SJSA1 (cell line): ENCODE measurements at regions not wholly inside any gene's neighbourhood (a gene's known extent, or its start where the extent isn't known, plus 50 kb on each side); places are given as distances from the start of the nearest gene placed in this dataset.
A peak's percentile ranks its signal among the peaks of the same experiment; 100 is the strongest.

Source experiments
- DNase-seq, 2 experiments: peaks; one replicate each; pipeline ENCODE4 v3.0.0-alpha.2; 2015 to 2020; ENCODE audit warnings: low spot score in 2 of 2, low read depth in 1 of 2
- H3K27ac ChIP-seq: fragments of 250-450 bp; sonication (Bioruptor Pico); 2 replicates; pipeline ENCODE4 v1.5.1; 2020; ENCODE audit warnings: mild to moderate bottlenecking, moderate library complexity
- H3K27me3 ChIP-seq: fragments of 250-450 bp; sonication (Bioruptor Pico); replicated peaks from 2 replicates; pipeline ENCODE4 v1.5.1; 2020; ENCODE audit warnings: mild to moderate bottlenecking, moderate library complexity
- H3K36me3 ChIP-seq: fragments of 250-450 bp; sonication (Bioruptor Pico); 2 replicates; pipeline ENCODE4 v1.5.1; 2020; ENCODE audit warnings: mild to moderate bottlenecking
- H3K4me1 ChIP-seq: fragments of 250-450 bp; sonication (Bioruptor Pico); replicated peaks from 2 replicates; pipeline ENCODE4 v1.6.1; 2021; ENCODE audit warnings: mild to moderate bottlenecking
- H3K4me3 ChIP-seq: fragments of 250-450 bp; sonication (Bioruptor Pico); 2 replicates; pipeline ENCODE4 v1.5.1; 2020; ENCODE audit warnings: mild to moderate bottlenecking
- H3K9me3 ChIP-seq: fragments of 250-450 bp; sonication (Bioruptor Pico); replicated peaks from 2 replicates; pipeline ENCODE4 v1.5.1; 2020; ENCODE audit warnings: mild to moderate bottlenecking

GRCh38 chr11:112795142-112795815 lies 165.9 kb upstream of the NCAM1 start:
- no peak overlapping the region for H3K4me3 ChIP-seq
- no peaks in the 10 kb centered on the region for H3K9me3 ChIP-seq
- no peak overlapping the region for H3K27ac ChIP-seq
- H3K36me3 ChIP-seq = no peaks in the 10 kb centered on the region
- H3K27me3 ChIP-seq = no peaks in the 10 kb centered on the region
- no peak for DNase-seq
- peaks cover 23% of the 10 kb centered on the region for H3K4me1 ChIP-seq

DNA sequence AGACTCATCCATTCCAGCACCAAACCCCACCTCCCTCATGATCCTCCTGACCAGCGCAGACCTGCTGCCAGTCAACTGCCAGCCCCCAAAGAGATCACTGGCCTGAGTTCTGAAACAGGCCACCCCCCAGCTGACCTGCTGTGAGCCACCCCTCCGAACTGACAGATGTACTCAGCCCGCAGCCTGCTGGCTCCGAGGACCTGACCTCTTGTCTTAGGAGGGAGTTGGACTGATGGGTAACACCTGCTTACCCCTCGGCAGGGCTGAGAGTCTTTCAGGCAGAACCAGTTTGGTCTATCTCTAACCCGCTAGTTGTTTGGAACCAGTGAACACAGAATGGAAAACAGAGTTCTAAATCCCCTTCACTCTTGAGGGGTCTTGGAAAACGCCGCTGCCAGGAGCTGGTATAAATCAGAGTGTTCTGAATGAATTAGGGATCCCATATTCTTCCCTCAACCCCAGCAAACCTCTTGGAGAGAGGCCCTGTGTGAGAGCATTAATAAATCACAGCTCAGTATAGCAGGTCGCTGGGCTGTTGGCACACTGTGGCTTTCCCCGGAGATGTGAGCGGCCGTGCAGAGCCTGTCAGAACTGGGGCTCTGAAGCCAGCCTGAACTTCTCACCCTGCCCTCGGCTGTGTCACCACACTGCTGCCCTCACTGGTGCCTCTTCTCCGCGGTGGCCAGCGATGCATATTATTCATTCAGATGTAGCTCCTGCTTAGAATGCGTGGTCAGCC lies 165.1 kb upstream of the NCAM1 start:
- Histone ChIP-seq H3K27ac (no peak overlapping the region), H3K4me1 (peaks cover 17% of the 10 kb centered on the region), H3K36me3 (no peaks in the 10 kb centered on the region), H3K27me3 (no peaks in the 10 kb centered on the region), H3K4me3 (no peak overlapping the region), H3K9me3 (no peaks in the 10 kb centered on the region)
- peak; percentile 30 to 51 for DNase-seq

DNA sequence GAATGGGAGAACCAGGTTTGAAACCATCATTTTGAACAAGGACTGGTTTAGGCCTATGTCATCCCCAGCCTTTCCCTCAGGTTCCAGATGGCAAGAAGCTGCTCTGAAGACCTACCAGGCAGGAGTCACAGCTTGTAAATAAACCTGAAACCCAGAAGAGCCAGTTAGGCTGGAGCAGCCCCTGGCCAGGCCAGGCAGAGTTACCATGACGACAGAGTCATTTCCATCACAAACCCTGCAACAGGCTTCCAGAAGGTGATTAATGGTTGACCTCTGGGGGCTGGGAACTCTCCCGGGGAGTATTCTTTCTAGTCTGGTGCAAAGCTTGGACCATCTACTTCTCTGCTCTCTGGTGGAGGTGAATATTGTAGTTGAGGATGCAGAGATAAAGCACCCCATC lies 164.1 kb upstream of the NCAM1 start:
- H3K9me3 ChIP-seq = no peaks in the 10 kb centered on the region
- H3K27me3 ChIP-seq = no peaks in the 10 kb centered on the region
- H3K36me3 ChIP-seq = no peaks in the 10 kb centered on the region
- H3K4me1 ChIP-seq = peaks cover 17% of the 10 kb centered on the region
- H3K4me3 ChIP-seq = no peak overlapping the region
- H3K27ac ChIP-seq = no peak overlapping the region
- DNase-seq = no peak

DNA sequence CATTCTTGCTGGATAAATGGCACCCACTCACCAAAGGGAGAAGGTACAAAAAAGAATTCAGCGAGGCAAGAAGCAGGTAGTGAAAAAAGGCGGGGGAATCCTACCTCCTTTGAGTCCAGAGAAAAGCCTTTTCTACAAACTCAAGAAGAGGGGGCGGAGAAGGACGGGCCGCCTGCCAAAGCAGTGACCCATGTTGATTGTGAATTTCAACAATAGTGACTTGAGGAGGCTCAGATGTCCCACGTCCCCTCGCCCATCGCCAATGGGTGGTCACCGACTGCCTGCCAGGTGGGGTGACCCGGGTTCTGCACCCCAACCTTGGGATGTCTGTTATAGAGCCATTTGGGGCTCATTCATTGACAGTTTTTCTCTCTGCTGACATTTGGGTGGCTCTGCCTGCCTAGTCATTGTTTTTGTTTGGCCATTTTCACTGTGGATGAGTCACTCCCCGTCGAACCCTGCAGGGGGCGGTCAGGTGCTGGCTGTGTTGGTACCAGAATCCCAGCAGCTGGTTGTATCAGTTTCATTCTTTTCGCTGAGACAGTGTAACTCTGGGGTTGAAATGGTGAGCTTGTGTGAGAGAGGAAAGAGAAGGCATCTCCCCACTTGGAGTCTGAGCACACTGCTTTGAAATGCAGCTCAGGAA lies 163.4 kb upstream of the NCAM1 start:
- H3K27ac ChIP-seq = no peak overlapping the region
- H3K4me3 ChIP-seq = no peak overlapping the region
- H3K36me3 ChIP-seq = no peaks in the 10 kb centered on the region
- no peaks in the 10 kb centered on the region for H3K27me3 ChIP-seq
- DNase-seq = peak in 1 of 2 experiments; percentile 2
- no peaks in the 10 kb centered on the region for H3K9me3 ChIP-seq
- peaks cover 17% of the 10 kb centered on the region for H3K4me1 ChIP-seq

GRCh38 chr11:112801025-112801816 lies 160.0 kb upstream of the NCAM1 start:
- Histone ChIP-seq H3K4me3 (no peak overlapping the region), H3K4me1 (peaks cover 12% of the 10 kb centered on the region), H3K9me3 (no peaks in the 10 kb centered on the region), H3K36me3 (no peaks in the 10 kb centered on the region), H3K27me3 (no peaks in the 10 kb centered on the region), H3K27ac (no peak overlapping the region)
- DNase-seq = no peak

DNA sequence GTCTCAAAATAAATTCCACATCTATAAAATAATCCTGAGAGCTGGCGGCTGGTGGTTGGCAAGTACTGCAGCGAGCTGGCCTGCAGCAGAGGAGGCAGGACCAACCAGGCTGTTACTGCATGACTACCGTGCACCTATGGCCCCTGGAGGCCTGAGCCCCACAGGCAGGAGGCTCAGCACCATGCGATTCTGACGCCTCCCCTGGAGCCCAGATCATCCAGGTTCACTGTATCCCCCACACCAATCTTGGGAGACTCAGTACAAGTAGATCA lies 159.5 kb upstream of the NCAM1 start:
- no peak overlapping the region for H3K27ac ChIP-seq

GRCh38 chr11:112805658-112806057 lies 155.6 kb upstream of the NCAM1 start:
- Histone ChIP-seq H3K4me3 (no peak overlapping the region), H3K27ac (no peak overlapping the region), H3K4me1 (no peaks in the 10 kb centered on the region), H3K27me3 (no peaks in the 10 kb centered on the region), H3K9me3 (no peaks in the 10 kb centered on the region), H3K36me3 (no peaks in the 10 kb centered on the region)
- DNase-seq = no peak

More for the DNA sequence above, 159.5 kb upstream of the NCAM1 start:
- Histone ChIP-seq H3K4me1 (peaks cover 7% of the 10 kb centered on the region), H3K4me3 (no peak overlapping the region), H3K36me3 (no peaks in the 10 kb centered on the region), H3K9me3 (no peaks in the 10 kb centered on the region), H3K27me3 (no peaks in the 10 kb centered on the region)
- DNase-seq = no peak

DNA sequence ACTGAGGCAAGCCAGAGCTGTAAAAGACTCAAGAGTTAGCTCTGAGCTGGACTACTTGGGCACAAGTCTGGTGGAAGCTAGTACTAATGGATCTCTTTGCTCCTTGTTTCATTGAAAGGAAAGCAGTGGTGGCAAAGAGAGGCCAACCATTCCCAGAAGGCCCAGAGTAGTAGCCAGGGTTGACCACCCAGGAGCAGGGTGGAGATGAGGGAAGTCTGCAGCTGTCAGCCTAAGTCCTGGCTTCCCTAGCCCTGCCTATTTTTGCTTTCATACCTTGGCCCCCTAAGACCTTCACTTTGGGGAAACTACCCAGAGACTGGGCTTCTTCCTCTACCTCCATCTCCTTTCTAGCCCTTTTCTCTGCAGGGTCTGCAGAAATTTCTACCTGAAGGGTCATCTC lies 155.0 kb upstream of the NCAM1 start:
- no peak overlapping the region for H3K4me3 ChIP-seq
- no peak for DNase-seq
- H3K27me3 ChIP-seq = no peaks in the 10 kb centered on the region
- no peak overlapping the region for H3K27ac ChIP-seq
- H3K4me1 ChIP-seq = no peaks in the 10 kb centered on the region
- H3K9me3 ChIP-seq = no peaks in the 10 kb centered on the region
- no peaks in the 10 kb centered on the region for H3K36me3 ChIP-seq

GRCh38 chr11:112806876-112807275 lies 154.3 kb upstream of the NCAM1 start:
- Histone ChIP-seq H3K27me3 (no peaks in the 10 kb centered on the region), H3K4me3 (no peak overlapping the region), H3K36me3 (no peaks in the 10 kb centered on the region), H3K4me1 (no peaks in the 10 kb centered on the region), H3K9me3 (no peaks in the 10 kb centered on the region), H3K27ac (no peak overlapping the region)
- no peak for DNase-seq

- no peaks in the 10 kb centered on the region for H3K4me1 ChIP-seq
- H3K36me3 ChIP-seq = no peaks in the 10 kb centered on the region
- H3K27ac ChIP-seq = no peak overlapping the region
- H3K4me3 ChIP-seq = no peak overlapping the region
- no peaks in the 10 kb centered on the region for H3K27me3 ChIP-seq
- DNase-seq = no peak
- H3K9me3 ChIP-seq = no peaks in the 10 kb centered on the region
These were observed 151.8 kb upstream of the NCAM1 start for GRCh38 chr11:112809429-112809828.

GRCh38 chr11:112810951-112811350 lies 150.3 kb upstream of the NCAM1 start:
- no peak for DNase-seq

GRCh38 chr11:112811783-112812182 lies 149.4 kb upstream of the NCAM1 start:
- no peak for DNase-seq
- Histone ChIP-seq H3K36me3 (no peaks in the 10 kb centered on the region), H3K4me3 (no peak overlapping the region), H3K9me3 (no peaks in the 10 kb centered on the region), H3K4me1 (no peaks in the 10 kb centered on the region), H3K27ac (no peak overlapping the region), H3K27me3 (no peaks in the 10 kb centered on the region)

More at GRCh38 chr11:112810951-112811350, 150.3 kb upstream of the NCAM1 start:
- Histone ChIP-seq H3K27me3 (no peaks in the 10 kb centered on the region), H3K4me3 (no peak overlapping the region), H3K4me1 (no peaks in the 10 kb centered on the region), H3K9me3 (no peaks in the 10 kb centered on the region), H3K36me3 (no peaks in the 10 kb centered on the region), H3K27ac (no peak overlapping the region)

DNA sequence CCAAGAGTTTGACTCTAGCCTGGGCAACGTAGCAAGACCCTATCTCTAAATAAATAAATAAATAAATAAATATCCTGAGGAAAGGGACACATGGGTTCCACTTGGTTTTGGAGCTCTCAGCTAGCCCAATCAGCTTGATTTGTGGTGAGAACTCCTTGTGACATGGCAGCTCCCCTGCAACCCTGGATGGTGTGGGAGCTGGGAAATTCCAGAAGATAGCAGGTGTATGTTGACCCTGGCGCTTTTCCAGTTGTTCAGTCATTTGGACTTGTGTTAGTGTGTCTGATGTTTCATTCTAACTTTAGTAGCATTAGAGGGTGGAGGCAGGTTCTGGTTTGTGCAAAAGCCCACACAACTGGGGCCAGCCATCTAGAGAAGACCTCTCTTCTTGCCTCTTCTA lies 148.5 kb upstream of the NCAM1 start:
- Histone ChIP-seq H3K27ac (no peak overlapping the region), H3K4me1 (no peaks in the 10 kb centered on the region), H3K27me3 (no peaks in the 10 kb centered on the region), H3K9me3 (no peaks in the 10 kb centered on the region), H3K36me3 (no peaks in the 10 kb centered on the region), H3K4me3 (no peak overlapping the region)
- no peak for DNase-seq

DNA sequence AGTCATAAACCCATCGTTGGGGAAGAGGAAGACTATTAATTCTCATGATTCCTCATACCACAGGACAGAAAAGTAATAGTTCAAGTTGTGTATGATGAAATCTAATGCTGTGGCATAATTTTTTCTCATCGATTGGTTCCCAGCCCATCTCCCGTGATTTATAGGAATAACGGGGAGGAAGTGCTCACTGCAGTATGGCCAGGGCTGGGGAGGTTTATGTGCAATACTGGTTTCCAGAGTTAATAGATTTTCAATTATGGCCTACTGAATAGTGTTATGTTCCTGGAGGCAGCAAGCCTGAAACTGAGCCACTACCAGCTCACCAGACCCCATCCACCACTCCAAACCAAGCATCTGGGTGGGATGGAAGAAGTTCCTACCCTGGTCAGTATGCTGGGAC lies 147.1 kb upstream of the NCAM1 start:
- Histone ChIP-seq H3K27me3 (no peaks in the 10 kb centered on the region), H3K36me3 (no peaks in the 10 kb centered on the region)

More for the DNA sequence above, 147.1 kb upstream of the NCAM1 start:
- DNase-seq = no peak
- Histone ChIP-seq H3K4me3 (no peak overlapping the region), H3K4me1 (no peaks in the 10 kb centered on the region), H3K27ac (no peak overlapping the region), H3K9me3 (no peaks in the 10 kb centered on the region)
